Left renal cortex interstitium (tissue), 4 donors: ENCODE measurements at regions not wholly inside any gene's neighbourhood (a gene's known extent, or its start where the extent isn't known, plus 50 kb on each side); places are given as distances from the start of the nearest gene placed in this dataset.

Experiments used
- DNase-seq, 4 donors: peaks; one replicate each; pipeline ENCODE4 v3.0.0-alpha.2; 2013; ENCODE audit warnings: low read depth in 4 of 4, low spot score in 2 of 4, missing footprints in 1 of 4

- DNase-seq = no peak
Observed at GRCh38 chr2:6429210-6429986, 436.3 kb downstream of the CMPK2 start.

- DNase-seq = no peak
Observed at GRCh38 chr2:6434438-6434837, 431.3 kb downstream of the CMPK2 start.

GRCh38 chr2:6441800-6442199 lies 423.9 kb downstream of the CMPK2 start:
- DNase-seq = no peak

- no peak for DNase-seq
Observed at GRCh38 chr2:6442252-6442985, 423.3 kb downstream of the CMPK2 start.

- no peak for DNase-seq
Observed at GRCh38 chr2:6443061-6443823, 422.5 kb downstream of the CMPK2 start.

GRCh38 chr2:6444514-6444913 lies 421.2 kb downstream of the CMPK2 start:
- no peak for DNase-seq

- no peak for DNase-seq
Observed at GRCh38 chr2:6445156-6445555, 420.6 kb downstream of the CMPK2 start.

GRCh38 chr2:6446938-6447608 lies 418.6 kb downstream of the CMPK2 start:
- DNase-seq = no peak

GRCh38 chr2:6448893-6449292 lies 416.8 kb downstream of the CMPK2 start:
- DNase-seq = no peak

GRCh38 chr2:6449343-6449742 lies 416.4 kb downstream of the CMPK2 start:
- no peak for DNase-seq

- no peak for DNase-seq
Observed at GRCh38 chr2:6452702-6453481, 412.8 kb downstream of the CMPK2 start.

GRCh38 chr2:6454286-6454990 lies 411.3 kb downstream of the CMPK2 start:
- DNase-seq = no peak

- DNase-seq = no peak
Observed at GRCh38 chr2:6459138-6459537, 406.6 kb downstream of the CMPK2 start.

- DNase-seq = no peak
Observed at GRCh38 chr2:6470518-6470917, 395.2 kb downstream of the CMPK2 start.

- no peak for DNase-seq
Observed at GRCh38 chr2:6471419-6471818, 394.3 kb downstream of the CMPK2 start.

GRCh38 chr2:6474161-6475140 lies 391.3 kb downstream of the CMPK2 start:
- DNase-seq = no peak

- no peak for DNase-seq
Observed at GRCh38 chr2:6475155-6475940, 390.4 kb downstream of the CMPK2 start.
